Lower leg skin (tissue), 3 donors: ENCODE measurements at regions not wholly inside any gene's neighbourhood (a gene's known extent, or its start where the extent isn't known, plus 50 kb on each side); places are given as distances from the start of the nearest gene placed in this dataset.

ENCODE experiments used
- POLR2A ChIP-seq, 2 donors: fragments of 450-650 bp; IDR thresholded peaks; one replicate each; pipeline ENCODE4 v1.6.1; 2016 to 2017; ENCODE audit warnings: antibody characterized with exemption in 2 of 2, mild to moderate bottlenecking in 1 of 2, moderate library complexity in 1 of 2
- TF ChIP-seq, protein P1 (sequence below), 3 donors: fragments of 450-650 bp; IDR thresholded peaks; one replicate each; pipeline ENCODE4 v1.5.1; 2016; ENCODE audit warnings: antibody characterized with exemption in 3 of 3, mild to moderate bottlenecking in 3 of 3, moderate library complexity in 2 of 3

DNA sequence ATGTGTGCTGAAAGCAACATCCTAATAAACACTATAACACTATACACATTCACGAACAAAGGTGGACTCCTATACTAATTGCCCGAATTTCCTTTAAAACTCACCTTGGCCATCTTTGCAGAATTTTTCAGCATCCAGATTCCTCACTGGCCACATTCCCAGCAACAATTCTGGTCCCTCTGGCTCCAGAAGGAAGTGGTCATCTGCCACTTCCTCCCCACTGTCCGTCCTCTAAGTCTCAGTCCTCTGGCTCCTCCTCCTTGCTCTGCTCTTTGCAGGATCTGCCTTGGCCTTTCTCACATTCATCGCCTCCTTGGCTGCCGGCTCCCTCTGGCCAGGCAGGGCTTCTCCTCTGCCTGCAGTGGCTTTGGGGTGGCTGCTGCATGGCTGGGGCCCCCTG, 426.0 kb downstream of the FUT8 start:
- TF ChIP-seq, protein P1, sequence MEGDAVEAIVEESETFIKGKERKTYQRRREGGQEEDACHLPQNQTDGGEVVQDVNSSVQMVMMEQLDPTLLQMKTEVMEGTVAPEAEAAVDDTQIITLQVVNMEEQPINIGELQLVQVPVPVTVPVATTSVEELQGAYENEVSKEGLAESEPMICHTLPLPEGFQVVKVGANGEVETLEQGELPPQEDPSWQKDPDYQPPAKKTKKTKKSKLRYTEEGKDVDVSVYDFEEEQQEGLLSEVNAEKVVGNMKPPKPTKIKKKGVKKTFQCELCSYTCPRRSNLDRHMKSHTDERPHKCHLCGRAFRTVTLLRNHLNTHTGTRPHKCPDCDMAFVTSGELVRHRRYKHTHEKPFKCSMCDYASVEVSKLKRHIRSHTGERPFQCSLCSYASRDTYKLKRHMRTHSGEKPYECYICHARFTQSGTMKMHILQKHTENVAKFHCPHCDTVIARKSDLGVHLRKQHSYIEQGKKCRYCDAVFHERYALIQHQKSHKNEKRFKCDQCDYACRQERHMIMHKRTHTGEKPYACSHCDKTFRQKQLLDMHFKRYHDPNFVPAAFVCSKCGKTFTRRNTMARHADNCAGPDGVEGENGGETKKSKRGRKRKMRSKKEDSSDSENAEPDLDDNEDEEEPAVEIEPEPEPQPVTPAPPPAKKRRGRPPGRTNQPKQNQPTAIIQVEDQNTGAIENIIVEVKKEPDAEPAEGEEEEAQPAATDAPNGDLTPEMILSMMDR (IDR thresholded peaks at IDR 0.05) = no peak
- TF ChIP-seq POLR2A (IDR thresholded peaks at IDR 0.05) = no peak
